H7 (cell line): ENCODE measurements at regions not wholly inside any gene's neighbourhood (a gene's known extent, or its start where the extent isn't known, plus 50 kb on each side); places are given as distances from the start of the nearest gene placed in this dataset.

Experiments used
- DNase-seq: peaks from one replicate; pipeline ENCODE4 v3.0.0; 2012
- H3K27me3 ChIP-seq: 2 replicates; pipeline ENCODE4 v1.6.0; 2011; ENCODE audit warnings: mild to moderate bottlenecking, low read length; ENCODE audit not compliant: control insufficient read depth, insufficient read depth
- H3K36me3 ChIP-seq: replicated peaks from 2 replicates; pipeline ENCODE4 v1.5.1; 2011; ENCODE audit warnings: low read length; ENCODE audit not compliant: control insufficient read depth, insufficient read depth
- H3K4me3 ChIP-seq: 2 replicates; pipeline ENCODE4 v1.5.1; 2011; ENCODE audit warnings: low read depth, mild to moderate bottlenecking, control low read depth, low read length, moderate library complexity; ENCODE audit not compliant: insufficient read depth

DNA sequence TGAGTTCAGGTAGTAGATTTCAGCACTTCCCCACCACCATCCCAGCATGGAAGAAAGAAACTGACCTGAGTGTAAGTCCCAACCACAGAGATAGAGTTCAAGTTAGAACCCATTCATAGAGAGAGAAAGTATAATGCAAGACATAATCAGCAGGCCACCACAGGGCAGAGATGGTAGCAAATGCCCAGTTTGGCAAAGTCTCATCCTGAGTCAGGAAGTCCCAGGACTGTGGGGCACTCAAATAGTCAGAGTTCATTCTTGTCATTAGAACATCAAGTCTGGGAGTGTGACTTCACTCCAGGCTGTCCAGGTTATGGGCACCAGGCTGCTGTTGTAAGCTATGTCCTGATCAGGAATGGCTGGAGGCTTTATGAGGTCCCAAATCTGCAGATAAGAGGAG, 72.0 kb upstream of the USP47 start:
- Histone ChIP-seq H3K4me3 (no peak overlapping the region), H3K36me3 (no peaks in the 10 kb centered on the region), H3K27me3 (no peaks in the 10 kb centered on the region)
- DNase-seq: no peak

DNA sequence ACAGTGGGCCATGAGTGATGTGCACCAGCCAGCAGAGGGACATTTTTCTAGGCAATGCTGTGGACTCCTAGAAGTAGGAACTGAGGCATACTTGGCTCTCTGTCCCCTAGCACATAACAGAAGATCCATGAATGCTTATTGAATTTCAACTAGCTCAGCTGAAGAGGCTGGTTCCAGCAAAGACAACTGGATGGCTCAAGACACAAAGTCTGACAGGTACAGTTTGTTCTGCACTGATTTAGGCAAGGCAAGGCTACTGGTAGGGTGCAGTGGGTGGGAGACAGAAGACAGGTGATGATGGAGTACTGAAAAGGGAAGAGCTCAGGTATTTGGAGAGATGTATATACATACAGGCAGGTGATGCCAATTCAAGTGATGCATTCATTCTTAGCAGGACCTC, 72.4 kb upstream of the USP47 start:
- H3K27me3 ChIP-seq: no peaks in the 10 kb centered on the region
- H3K4me3 ChIP-seq: no peak overlapping the region
- no peak for DNase-seq
- H3K36me3 ChIP-seq: no peaks in the 10 kb centered on the region

DNA sequence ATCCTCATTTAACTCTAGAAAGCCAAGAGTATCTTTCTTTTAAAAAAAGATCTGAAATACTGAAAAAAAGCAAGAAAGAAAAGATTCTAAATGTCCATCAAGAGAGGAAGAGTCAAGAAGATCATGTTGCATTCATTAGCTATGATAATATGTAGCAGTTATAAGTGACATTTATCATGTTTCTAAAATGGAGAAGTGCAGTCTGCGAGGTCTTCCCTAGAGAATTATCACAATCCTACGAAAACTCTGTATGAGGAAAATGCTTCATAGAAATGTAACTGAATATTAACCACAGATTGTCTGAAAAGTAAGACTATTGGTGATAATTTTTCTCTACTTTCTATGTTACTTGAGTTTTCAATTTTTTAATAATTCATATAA, 77.4 kb upstream of the USP47 start:
- Histone ChIP-seq H3K4me3 (no peak overlapping the region), H3K27me3 (no peaks in the 10 kb centered on the region), H3K36me3 (no peaks in the 10 kb centered on the region)
- DNase-seq: no peak

DNA sequence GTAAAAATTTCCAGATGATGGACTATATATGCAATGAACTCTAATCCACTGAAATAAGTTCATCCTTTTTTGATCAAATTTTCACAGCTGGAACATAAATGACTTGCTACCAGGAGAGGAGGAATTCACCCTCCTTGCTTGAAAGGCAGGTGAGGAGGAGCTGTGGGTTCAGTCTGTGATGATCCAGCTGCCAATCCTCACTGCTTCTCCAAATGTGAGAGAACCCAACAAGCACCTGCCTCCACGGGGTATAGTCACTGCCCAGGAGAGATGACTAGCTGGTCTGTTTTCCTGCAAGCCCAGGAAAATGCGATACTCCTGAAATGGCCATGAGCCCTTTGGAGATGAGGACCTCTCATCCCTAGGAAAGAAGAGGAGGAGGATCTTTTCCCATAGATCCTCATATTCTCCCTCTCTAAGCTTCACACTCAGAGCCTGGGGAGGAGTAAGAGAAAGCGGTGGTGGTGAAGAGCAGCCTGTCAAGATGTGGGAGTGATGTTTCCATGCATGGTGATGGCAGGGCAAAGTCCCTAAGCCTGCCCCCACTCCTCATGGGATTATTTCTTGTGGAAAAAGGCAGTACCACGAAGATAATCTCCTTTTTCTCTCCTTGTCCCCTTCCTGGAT, 77.9 kb upstream of the USP47 start:
- DNase-seq: no peak
- Histone ChIP-seq H3K27me3 (no peaks in the 10 kb centered on the region), H3K36me3 (no peaks in the 10 kb centered on the region), H3K4me3 (no peak overlapping the region)

DNA sequence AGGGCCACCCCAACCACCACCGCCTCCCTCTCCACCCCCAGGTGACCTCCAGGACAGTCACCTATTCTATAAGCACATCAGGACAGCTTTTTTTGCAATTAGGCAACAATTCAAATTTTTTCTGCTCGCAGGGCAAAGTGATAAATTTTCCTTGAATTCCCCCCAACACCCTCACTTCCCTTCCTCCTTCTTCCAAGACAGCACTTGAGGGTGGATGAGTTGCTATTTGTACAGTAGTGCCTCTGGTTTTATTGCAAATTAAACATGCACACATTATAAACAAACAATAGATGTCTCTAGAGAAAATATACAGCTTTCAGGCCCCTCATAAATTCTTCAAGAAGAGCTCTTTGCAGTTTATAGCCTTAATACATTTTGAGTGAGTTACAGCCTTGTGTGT, 80.9 kb upstream of the USP47 start:
- Histone ChIP-seq H3K27me3 (no peaks in the 10 kb centered on the region), H3K36me3 (no peaks in the 10 kb centered on the region), H3K4me3 (no peak overlapping the region)
- no peak for DNase-seq

DNA sequence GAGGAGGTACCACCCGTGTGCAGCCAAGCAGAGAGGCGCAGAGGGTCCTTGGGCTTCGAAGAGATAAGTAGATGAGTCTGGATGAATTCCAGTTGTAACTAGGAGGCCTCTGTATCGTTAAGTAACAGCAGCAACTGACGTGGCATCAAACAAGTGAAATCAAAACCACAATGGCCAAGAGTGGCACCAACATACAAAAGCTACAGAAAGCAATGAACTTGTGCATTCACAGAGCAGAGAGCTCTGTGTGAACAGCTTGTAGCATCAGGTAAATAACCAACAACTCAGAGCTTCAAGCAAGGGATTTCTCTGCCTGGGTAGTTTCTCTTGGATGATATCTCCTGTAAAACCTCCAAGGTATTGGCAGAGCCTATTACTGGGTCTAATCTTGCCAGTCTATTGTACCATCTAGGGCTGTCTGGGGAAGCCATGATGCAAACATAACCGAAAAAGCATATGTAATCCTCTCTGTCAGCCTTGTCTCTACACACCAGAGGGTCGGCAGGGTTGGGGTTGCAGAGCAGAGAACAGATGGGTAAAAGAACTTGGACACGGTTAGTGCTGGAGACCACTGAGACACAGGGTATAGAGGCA, 83.1 kb upstream of the USP47 start:
- no peaks in the 10 kb centered on the region for H3K27me3 ChIP-seq
- no peak overlapping the region for H3K4me3 ChIP-seq
- H3K36me3 ChIP-seq: no peaks in the 10 kb centered on the region
- DNase-seq: no peak

DNA sequence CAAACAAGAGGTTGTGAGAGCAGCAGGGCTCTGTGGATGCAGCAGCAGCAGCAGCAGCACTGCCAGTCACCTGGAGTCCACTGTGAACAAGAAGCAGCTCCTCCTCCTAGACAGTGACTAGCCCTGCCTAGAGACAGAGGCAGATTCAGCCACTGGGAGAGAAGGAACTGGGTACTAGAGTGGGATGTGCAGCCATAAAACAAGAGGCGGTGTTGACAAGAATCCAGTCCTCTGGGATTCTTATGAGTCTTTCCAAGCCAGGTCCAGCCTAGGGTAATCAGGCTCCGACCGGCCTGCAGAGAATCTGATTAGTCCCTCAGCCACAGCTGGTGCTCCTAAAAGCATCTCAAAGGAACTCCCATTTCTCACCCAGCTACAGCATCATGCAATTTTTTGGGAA, 83.9 kb upstream of the USP47 start:
- no peaks in the 10 kb centered on the region for H3K27me3 ChIP-seq
- no peak overlapping the region for H3K4me3 ChIP-seq
- DNase-seq: no peak
- H3K36me3 ChIP-seq: no peaks in the 10 kb centered on the region

DNA sequence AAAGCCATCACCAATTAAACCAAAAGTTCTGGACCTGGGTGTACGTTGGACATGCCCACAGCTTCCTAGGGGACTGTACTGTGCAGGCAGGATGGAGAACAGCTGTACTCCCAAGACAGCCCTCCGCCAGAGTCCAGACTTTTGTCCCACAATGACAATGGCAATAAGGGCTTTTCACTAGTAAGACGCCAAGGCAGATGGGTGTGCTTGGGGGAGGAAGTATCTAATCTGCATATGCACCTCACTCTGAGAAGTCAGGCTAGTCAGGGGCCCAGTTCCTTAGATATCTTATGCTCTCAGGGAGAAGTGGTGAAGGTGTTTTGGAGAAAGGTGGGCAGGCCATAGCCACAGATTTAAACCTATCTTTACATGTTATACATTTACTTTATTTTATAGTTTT, 85.1 kb upstream of the USP47 start:
- DNase-seq: peak; percentile 24
- no peaks in the 10 kb centered on the region for H3K27me3 ChIP-seq
- no peak overlapping the region for H3K4me3 ChIP-seq
- no peaks in the 10 kb centered on the region for H3K36me3 ChIP-seq

DNA sequence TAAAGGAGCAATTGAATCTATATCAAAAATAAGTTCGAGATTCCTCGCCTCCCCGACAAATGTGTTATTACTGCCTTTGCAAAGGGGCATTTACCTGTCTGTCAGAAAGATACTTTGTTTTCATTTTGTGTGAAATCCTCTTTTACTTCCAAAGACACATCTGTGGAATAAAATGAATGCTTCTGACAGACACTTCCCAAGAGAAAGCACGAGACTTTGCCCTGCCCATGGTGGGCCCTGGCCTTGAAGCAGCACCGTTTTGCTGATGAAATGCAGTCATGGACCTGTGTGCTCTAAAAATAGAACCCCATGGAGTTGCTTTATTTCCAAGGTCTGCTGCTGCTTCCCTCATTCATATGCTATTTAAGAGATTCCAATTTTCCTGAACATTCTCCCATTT, 85.9 kb upstream of the USP47 start:
- DNase-seq: no peak
- H3K4me3 ChIP-seq: no peak overlapping the region

DNA sequence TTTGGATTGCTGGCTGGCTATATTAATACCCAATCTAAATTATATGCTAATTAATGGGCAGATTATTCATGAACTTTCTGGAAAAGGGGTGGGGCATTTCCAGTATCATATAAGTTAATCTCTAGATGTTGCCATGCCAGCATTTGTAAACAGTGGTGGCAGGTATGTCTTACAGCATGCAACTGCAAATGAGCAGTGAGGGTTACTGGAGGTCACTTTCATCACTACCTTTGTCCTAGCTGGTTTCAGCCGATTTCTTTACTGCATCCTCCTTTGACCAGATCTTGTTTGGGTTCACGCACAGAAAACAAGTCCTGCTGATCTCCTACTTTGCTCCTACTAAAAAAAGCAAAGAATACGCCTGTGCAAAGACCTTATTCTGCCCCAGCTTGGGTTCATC, 89.1 kb upstream of the USP47 start:
- Histone ChIP-seq H3K36me3 (no peaks in the 10 kb centered on the region), H3K27me3 (no peaks in the 10 kb centered on the region), H3K4me3 (no peak overlapping the region)
- peak; percentile 40 for DNase-seq

More for the DNA sequence above, 85.9 kb upstream of the USP47 start:
- Histone ChIP-seq H3K27me3 (no peaks in the 10 kb centered on the region), H3K36me3 (no peaks in the 10 kb centered on the region)

DNA sequence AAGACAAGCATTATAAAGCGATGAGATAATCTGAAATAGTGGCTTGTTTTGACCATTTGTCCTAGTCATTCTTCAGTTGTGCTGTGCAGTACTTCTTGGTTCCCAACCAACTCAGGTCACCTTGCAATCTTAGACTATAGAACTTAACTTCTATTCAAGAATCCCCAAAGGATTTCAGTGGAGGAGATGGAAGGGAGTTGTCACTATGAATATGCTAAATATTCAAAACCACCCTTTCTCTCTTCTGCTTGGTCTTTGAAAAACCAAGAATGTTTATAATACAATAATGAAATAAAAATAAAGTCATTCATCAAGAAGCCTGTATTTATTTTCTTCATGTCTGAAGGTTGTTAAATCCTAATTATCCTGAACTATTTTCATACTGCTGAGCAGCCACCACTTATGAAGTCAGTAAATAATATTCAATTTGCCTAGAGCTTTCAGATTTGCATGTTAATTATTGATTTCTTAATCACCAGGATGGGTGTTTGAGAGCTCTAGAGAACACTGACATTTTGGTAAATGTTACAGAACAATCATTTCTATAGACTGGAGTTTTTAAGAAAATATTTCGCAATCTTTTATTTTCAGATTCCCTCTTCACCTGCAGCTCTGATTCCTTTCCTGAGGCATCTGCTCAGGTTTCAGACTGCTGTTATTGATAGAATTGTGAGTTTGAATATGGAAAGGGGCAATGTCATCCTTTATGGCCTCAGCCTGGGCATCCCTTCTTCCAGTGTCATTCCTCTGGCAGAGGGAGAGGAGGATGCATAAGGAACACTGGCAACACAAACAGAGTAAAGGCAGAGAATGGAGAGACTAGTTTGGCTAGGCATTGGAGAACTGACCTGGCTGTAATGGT, 91.5 kb upstream of the USP47 start:
- Histone ChIP-seq H3K36me3 (no peaks in the 10 kb centered on the region), H3K27me3 (no peaks in the 10 kb centered on the region), H3K4me3 (no peak overlapping the region)
- DNase-seq: no peak

DNA sequence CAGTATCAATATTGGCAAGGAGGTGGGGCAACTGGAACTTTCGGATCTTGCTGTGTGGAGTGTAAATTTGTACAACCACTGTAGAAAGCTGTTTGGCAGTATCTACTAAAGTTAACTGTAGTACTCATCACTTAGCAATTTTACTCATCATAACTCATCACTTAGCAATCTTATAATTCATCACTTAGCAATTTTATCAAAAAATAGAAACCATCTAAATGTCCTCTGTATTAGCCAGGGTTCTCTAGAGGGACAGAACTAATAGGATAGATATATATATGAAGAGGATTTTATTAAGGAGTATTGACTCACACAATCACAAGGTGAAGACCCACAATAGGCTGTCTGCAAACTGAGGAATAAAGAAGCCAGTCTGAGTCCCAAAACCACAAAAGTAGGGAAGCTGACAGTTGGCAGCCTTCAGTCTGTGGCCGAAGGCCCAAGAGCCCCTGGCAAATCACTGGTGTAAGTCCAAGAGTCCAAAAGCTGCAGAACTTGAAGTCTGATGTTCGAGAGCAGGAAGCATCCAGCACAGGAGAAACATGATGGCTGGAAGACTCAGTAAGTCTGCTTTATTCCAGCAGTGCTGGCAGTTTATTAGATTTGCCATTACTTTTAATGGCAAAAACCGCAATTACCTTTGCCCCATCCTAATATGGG, 92.9 kb upstream of the USP47 start:
- Histone ChIP-seq H3K27me3 (no peaks in the 10 kb centered on the region), H3K36me3 (no peaks in the 10 kb centered on the region), H3K4me3 (no peak overlapping the region)
- no peak for DNase-seq

DNA sequence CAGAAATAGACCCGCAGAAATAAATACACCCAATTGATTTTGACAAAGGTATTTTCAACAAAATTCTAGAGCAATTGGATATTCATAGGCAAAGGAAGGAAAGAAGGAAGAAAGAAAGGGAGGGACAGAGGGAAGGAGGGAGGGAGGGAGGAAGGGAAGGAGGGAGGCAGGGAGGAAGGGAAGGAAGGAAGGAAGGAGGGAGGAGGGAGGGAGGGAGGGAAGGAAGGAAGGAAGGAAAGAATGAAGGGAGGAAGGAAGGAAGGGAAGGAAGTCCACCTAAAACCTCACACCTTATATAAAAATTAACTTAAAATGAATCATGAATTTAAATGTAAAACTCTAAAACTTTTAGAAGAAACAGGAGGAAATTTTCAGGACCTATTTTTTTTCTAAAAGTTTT, 94.2 kb upstream of the USP47 start:
- DNase-seq: no peak
- no peak overlapping the region for H3K4me3 ChIP-seq
- H3K27me3 ChIP-seq: no peaks in the 10 kb centered on the region
- H3K36me3 ChIP-seq: no peaks in the 10 kb centered on the region

DNA sequence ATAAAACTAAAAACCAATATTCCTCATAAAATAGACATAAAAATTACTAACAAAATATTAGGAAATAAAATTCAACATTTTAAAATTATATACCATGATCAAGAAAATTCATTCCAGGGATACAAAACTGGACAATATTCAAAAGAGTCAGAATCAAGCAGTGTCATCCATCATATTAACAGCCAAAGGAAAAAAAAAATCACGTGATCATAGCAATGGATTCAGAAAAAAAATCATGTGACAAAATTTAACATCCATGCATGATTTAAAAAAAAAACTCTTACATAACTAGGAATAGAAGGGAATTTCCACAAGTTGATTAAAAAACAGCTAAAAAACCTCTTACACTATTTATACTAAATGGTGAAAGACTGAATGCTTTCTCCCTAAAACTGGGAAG, 95.3 kb upstream of the USP47 start:
- no peak for DNase-seq
- Histone ChIP-seq H3K4me3 (no peak overlapping the region), H3K27me3 (no peaks in the 10 kb centered on the region), H3K36me3 (no peaks in the 10 kb centered on the region)

DNA sequence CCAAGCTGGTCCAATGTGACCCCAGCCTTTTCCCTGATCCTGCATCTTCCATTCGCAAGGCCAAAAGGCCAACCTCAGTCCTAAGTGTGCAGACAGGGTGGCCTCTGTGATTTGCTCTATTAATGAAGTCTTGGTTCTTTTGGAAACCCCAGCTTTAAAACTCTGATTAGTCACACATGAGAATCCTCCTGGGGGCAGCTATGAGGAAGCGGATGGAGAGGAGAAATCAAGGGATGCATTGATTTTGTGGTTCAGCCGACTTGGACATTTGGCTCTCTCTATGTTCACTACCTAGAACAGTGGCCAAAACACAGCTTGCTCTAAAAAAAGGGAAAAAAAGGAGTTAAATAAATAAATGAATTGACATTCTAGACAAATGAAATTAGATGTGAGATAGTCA, 98.6 kb upstream of the USP47 start:
- H3K4me3 ChIP-seq: no peak overlapping the region

More for the DNA sequence above, 98.6 kb upstream of the USP47 start:
- no peak for DNase-seq
- no peaks in the 10 kb centered on the region for H3K36me3 ChIP-seq
- H3K27me3 ChIP-seq: no peaks in the 10 kb centered on the region; the same call in 1 of the 2 replicates
